Neural cell (in vitro differentiated cells): ENCODE measurements at regions not wholly inside any gene's neighbourhood (a gene's known extent, or its start where the extent isn't known, plus 50 kb on each side); places are given as distances from the start of the nearest gene placed in this dataset.

Source experiments
- H2AFZ ChIP-seq: fragments of 200-600, 300-800 bp; sonication (generic), shearing (Covaris generic); 2 replicates; pipeline ENCODE4 v1.6.0; 2014; ENCODE audit warnings: low read depth, mild to moderate bottlenecking, antibody characterized with exemption, low read length, moderate library complexity
- H3F3A ChIP-seq: fragments of 200-600 bp; shearing (Covaris generic); 2 replicates; pipeline ENCODE4 v1.6.1; 2016; ENCODE audit warnings: mild to moderate bottlenecking, moderate library complexity, mixed read lengths, antibody characterized with exemption, low read length; ENCODE audit not compliant: insufficient read depth, poor library complexity, severe bottlenecking
- H3K27ac ChIP-seq: fragments of 200-600, 300-800 bp; sonication (generic), shearing (Covaris generic); 2 replicates; pipeline ENCODE4 v1.5.1; 2014; ENCODE audit warnings: mild to moderate bottlenecking, low read length, moderate library complexity
- H3K27me3 ChIP-seq: fragments of 300-800, 200-600 bp; sonication (generic), shearing (Covaris generic); 2 replicates; pipeline ENCODE4 v1.6.0; 2014; ENCODE audit warnings: mild to moderate bottlenecking, low read depth, low read length, moderate library complexity; ENCODE audit not compliant: insufficient read depth
- H3K36me3 ChIP-seq: fragments of 300-800, 200-600 bp; sonication (generic), shearing (Covaris generic); 2 replicates; pipeline ENCODE4 v1.5.1; 2014; ENCODE audit warnings: mild to moderate bottlenecking, antibody characterized with exemption, low read length, moderate library complexity; ENCODE audit not compliant: insufficient read depth
- H3K4me2 ChIP-seq: fragments of 300-800, 200-600 bp; sonication (generic), shearing (Covaris generic); 2 replicates; pipeline ENCODE4 v1.6.0; 2014; ENCODE audit warnings: mild to moderate bottlenecking, low read length
- H3K4me3 ChIP-seq: fragments of 300-800, 200-600 bp; sonication (generic), shearing (Covaris generic); 2 replicates; pipeline ENCODE4 v1.5.1; 2014; ENCODE audit warnings: mild to moderate bottlenecking, low read length, moderate library complexity
- H3K79me2 ChIP-seq: fragments of 200-600 bp; shearing (Covaris generic); replicated peaks from 2 replicates; pipeline ENCODE4 v1.6.0; 2014; ENCODE audit warnings: mild to moderate bottlenecking, low read length, moderate library complexity; ENCODE audit not compliant: insufficient read depth
- H3K9ac ChIP-seq: fragments of 300-800, 200-600 bp; sonication (generic), shearing (Covaris generic); 2 replicates; pipeline ENCODE4 v1.6.1; 2016; ENCODE audit warnings: mild to moderate bottlenecking, low read length, mixed read lengths
- H3K9me2 ChIP-seq: fragments of 200-600 bp; shearing (Covaris generic); 2 replicates; pipeline ENCODE4 v1.6.1; 2016; ENCODE audit warnings: mild to moderate bottlenecking, low read length, mixed read lengths; ENCODE audit not compliant: insufficient read depth
- H3K9me3 ChIP-seq: fragments of 200-600, 300-800 bp; sonication (generic), shearing (Covaris generic); 2 replicates; pipeline ENCODE4 v1.6.1; 2016; ENCODE audit warnings: mild to moderate bottlenecking, mixed run types, low read length, moderate library complexity, mixed read lengths
- H4K20me1 ChIP-seq: fragments of 200-600 bp; shearing (Covaris generic); 2 replicates; pipeline ENCODE4 v1.6.1; 2016; ENCODE audit warnings: mild to moderate bottlenecking, mixed run types; ENCODE audit not compliant: insufficient read depth
- EP300 ChIP-seq: fragments of 450-650 bp; conservative IDR thresholded peaks from 2 replicates; pipeline ENCODE4 v1.6.1; 2014; ENCODE audit warnings: antibody characterized with exemption, mild to moderate bottlenecking, moderate library complexity; ENCODE audit not compliant: poor library complexity, severe bottlenecking
- EZH2 ChIP-seq: fragments of 200-600, 300-800 bp; shearing (Covaris generic), sonication (generic); IDR thresholded peaks from 2 replicates; pipeline ENCODE4 v1.6.1; 2014; ENCODE audit warnings: antibody characterized with exemption, low read length, borderline replicate concordance, mild to moderate bottlenecking; ENCODE audit not compliant: insufficient read depth, poor library complexity, severe bottlenecking
- MXI1 ChIP-seq: fragments of 450-650 bp; conservative IDR thresholded peaks from 2 replicates; pipeline ENCODE4 v1.6.1; 2014; ENCODE audit warnings: antibody characterized with exemption, mild to moderate bottlenecking; ENCODE audit not compliant: poor library complexity, severe bottlenecking
- POLR2AphosphoS5 ChIP-seq: IDR thresholded peaks from 2 replicates; pipeline ENCODE4 v1.6.1; 2012
- RAD21 ChIP-seq: fragments of 450-650 bp; conservative IDR thresholded peaks from 2 replicates; pipeline ENCODE4 v1.6.1; 2014; ENCODE audit warnings: antibody characterized with exemption, mild to moderate bottlenecking, moderate library complexity
- SMC3 ChIP-seq: fragments of 450-650 bp; conservative IDR thresholded peaks from 2 replicates; pipeline ENCODE4 v1.6.1; 2014; ENCODE audit warnings: antibody characterized with exemption, mild to moderate bottlenecking, moderate library complexity; ENCODE audit not compliant: poor library complexity
- TAF1 ChIP-seq: IDR thresholded peaks from 2 replicates; pipeline ENCODE4 v1.6.1; 2012; ENCODE audit warnings: low read depth
- TF ChIP-seq, protein P1 (sequence below): fragments of 450-650 bp; IDR thresholded peaks from 2 replicates; pipeline ENCODE4 v1.5.1; 2014; ENCODE audit warnings: antibody characterized with exemption, mild to moderate bottlenecking, moderate library complexity; ENCODE audit not compliant: poor library complexity, severe bottlenecking
- TF ChIP-seq, protein P2 (sequence below): IDR thresholded peaks from 2 replicates; pipeline ENCODE4 v1.6.1; 2012; ENCODE audit warnings: borderline replicate concordance

DNA sequence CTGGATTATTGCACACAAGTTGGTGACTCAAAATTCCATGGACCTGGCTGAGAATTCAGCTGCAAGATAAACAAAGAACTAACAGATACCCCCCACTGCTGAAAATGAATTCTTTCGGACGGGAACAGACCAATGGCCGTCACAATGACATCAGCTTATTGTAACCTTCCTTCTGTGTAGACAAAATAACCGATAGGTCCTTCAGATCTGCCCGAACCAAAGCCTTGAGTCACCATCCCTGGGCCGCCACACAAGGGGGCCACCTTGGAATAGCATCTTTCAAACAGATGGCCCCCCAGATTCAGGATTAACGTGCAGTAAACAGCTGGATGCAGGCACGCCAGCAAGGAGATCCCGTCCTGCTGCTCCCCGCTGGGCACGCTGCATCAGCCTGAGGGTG, 214.0 kb upstream of the EXOC2 start:
- TF ChIP-seq EP300 (no peak), RAD21 (no peak), MXI1 (no peak), POLR2AphosphoS5 (no peak), SMC3 (no peak), TAF1 (no peak), EZH2 (no peak)
- TF ChIP-seq, protein P1, sequence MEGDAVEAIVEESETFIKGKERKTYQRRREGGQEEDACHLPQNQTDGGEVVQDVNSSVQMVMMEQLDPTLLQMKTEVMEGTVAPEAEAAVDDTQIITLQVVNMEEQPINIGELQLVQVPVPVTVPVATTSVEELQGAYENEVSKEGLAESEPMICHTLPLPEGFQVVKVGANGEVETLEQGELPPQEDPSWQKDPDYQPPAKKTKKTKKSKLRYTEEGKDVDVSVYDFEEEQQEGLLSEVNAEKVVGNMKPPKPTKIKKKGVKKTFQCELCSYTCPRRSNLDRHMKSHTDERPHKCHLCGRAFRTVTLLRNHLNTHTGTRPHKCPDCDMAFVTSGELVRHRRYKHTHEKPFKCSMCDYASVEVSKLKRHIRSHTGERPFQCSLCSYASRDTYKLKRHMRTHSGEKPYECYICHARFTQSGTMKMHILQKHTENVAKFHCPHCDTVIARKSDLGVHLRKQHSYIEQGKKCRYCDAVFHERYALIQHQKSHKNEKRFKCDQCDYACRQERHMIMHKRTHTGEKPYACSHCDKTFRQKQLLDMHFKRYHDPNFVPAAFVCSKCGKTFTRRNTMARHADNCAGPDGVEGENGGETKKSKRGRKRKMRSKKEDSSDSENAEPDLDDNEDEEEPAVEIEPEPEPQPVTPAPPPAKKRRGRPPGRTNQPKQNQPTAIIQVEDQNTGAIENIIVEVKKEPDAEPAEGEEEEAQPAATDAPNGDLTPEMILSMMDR: no peak
- TF ChIP-seq, protein P2, sequence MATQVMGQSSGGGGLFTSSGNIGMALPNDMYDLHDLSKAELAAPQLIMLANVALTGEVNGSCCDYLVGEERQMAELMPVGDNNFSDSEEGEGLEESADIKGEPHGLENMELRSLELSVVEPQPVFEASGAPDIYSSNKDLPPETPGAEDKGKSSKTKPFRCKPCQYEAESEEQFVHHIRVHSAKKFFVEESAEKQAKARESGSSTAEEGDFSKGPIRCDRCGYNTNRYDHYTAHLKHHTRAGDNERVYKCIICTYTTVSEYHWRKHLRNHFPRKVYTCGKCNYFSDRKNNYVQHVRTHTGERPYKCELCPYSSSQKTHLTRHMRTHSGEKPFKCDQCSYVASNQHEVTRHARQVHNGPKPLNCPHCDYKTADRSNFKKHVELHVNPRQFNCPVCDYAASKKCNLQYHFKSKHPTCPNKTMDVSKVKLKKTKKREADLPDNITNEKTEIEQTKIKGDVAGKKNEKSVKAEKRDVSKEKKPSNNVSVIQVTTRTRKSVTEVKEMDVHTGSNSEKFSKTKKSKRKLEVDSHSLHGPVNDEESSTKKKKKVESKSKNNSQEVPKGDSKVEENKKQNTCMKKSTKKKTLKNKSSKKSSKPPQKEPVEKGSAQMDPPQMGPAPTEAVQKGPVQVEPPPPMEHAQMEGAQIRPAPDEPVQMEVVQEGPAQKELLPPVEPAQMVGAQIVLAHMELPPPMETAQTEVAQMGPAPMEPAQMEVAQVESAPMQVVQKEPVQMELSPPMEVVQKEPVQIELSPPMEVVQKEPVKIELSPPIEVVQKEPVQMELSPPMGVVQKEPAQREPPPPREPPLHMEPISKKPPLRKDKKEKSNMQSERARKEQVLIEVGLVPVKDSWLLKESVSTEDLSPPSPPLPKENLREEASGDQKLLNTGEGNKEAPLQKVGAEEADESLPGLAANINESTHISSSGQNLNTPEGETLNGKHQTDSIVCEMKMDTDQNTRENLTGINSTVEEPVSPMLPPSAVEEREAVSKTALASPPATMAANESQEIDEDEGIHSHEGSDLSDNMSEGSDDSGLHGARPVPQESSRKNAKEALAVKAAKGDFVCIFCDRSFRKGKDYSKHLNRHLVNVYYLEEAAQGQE: no peak
- Histone ChIP-seq H4K20me1 (no peaks in the 10 kb centered on the region), H3K9ac (no peak overlapping the region), H3K4me2 (no peak overlapping the region), H3K9me2 (no peaks in the 10 kb centered on the region), H3K79me2 (no peaks in the 10 kb centered on the region), H3K4me3 (no peak overlapping the region), H3K9me3 (no peaks in the 10 kb centered on the region), H3F3A (no peaks in the 10 kb centered on the region), H3K36me3 (no peaks in the 10 kb centered on the region), H2AFZ (no peak overlapping the region), H3K27me3 (no peaks in the 10 kb centered on the region), H3K27ac (no peak overlapping the region)

DNA sequence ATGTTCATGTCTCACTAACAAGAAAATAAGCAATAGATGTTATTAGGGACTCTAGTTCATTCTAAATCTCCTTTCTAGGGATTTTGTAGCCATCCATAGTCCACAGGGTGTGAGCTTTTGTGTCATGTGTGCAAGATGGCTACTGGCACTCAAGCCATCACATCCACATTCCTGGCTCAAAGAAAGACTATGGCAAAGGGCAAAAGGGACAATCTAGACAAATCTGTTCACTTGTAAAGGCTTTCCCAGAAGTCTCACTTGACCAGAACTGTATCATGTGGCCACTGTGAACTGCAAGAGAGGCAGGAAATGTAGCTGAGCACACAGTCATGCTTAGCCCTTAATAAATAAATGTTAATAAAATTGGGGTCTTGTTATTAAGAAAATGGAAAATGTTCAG, 212.6 kb upstream of the EXOC2 start:
- TF ChIP-seq, protein P1: no peak
- TF ChIP-seq TAF1 (no peak), SMC3 (no peak), RAD21 (no peak), EP300 (no peak), POLR2AphosphoS5 (no peak), EZH2 (no peak), MXI1 (no peak)
- Histone ChIP-seq H4K20me1 (no peaks in the 10 kb centered on the region), H3F3A (no peaks in the 10 kb centered on the region), H3K4me2 (no peak overlapping the region), H3K9ac (no peak overlapping the region), H3K36me3 (no peaks in the 10 kb centered on the region), H3K27ac (no peak overlapping the region), H3K9me3 (no peaks in the 10 kb centered on the region), H3K4me3 (no peak overlapping the region), H2AFZ (no peak overlapping the region), H3K79me2 (no peaks in the 10 kb centered on the region), H3K27me3 (no peaks in the 10 kb centered on the region), H3K9me2 (no peaks in the 10 kb centered on the region)
